K562 (cell line): ENCODE measurements at regions not wholly inside any gene's neighbourhood (a gene's known extent, or its start where the extent isn't known, plus 50 kb on each side); places are given as distances from the start of the nearest gene placed in this dataset.

Experiments
- ATAC-seq: fragments of 200-7000 bp; cut with Tn5 transposase; 3 replicates; pipeline ENCODE4 v1.9.1; 2020; ENCODE audit warnings: moderate library complexity
- BruUV-seq: library from RNA; stranded (reverse); fragments of 400-500 nt; replicated peaks from 2 replicates; lab custom pipeline; 2021; lab: Mats Ljungman, UMichigan
- CTCF ChIA-PET: fragments of 300-600 bp; formaldehyde crosslinking; extraction: SDS; loops from one replicate; lab custom pipeline; 2021; ENCODE audit warnings: low intra/inter-chr PET ratio; lab: Yijun Ruan, JAX
- POLR2A ChIA-PET: fragments of 300-600, 350-650 bp; sonication (Branson Sonifier 250); formaldehyde crosslinking; extraction: SDS; loops from one replicate; lab custom pipeline; 2021; ENCODE audit warnings: antibody characterized with exemption, inconsistent platforms; lab: Yijun Ruan, JAX
- DNase-seq, 4 experiments: peaks; one replicate each; pipeline versions ENCODE4 v3.0.0 to v3.0.0-alpha.2; 2011 to 2018; ENCODE audit warnings: low spot score in 3 of 4, mixed read lengths in 3 of 4; ENCODE audit errors: extremely low read depth in 1 of 4
- FAIRE-seq: peaks from 2 replicates; lab custom pipeline; 2011; peaks lifted over from hg19 to GRCh38; lab: Jason Lieb, UNC
- H2AFZ ChIP-seq: 2 replicates; pipeline ENCODE4 v1.6.0; 2011; ENCODE audit warnings: low read depth, low read length, control low read depth, inconsistent platforms
- H3K27ac ChIP-seq: fragments of 200-600 bp; 3 replicates; pipeline ENCODE4 v1.8.0; 2011; ENCODE audit warnings: low read depth, mild to moderate bottlenecking, control low read depth, inconsistent platforms, low read length, moderate library complexity, mixed read lengths; ENCODE audit errors: extremely low read depth
- H3K27me3 ChIP-seq, 2 experiments: fragments of 300-600 bp in 1 of 2; 2 replicates in 1 of 2; 3 replicates in 1 of 2; pipeline versions ENCODE4 v1.6.0 to v1.8.0; 2011; ENCODE audit warnings: inconsistent platforms in 2 of 2, low read length in 2 of 2, mild to moderate bottlenecking in 1 of 2, mixed read lengths in 1 of 2, moderate library complexity in 1 of 2; ENCODE audit not compliant: control insufficient read depth in 2 of 2, insufficient read depth in 2 of 2
- H3K36me3 ChIP-seq: fragments of 300-600 bp; 3 replicates; pipeline ENCODE4 v1.8.0; 2011; ENCODE audit warnings: mild to moderate bottlenecking, low read length, inconsistent platforms; ENCODE audit not compliant: control insufficient read depth, insufficient read depth
- H3K4me1 ChIP-seq, 2 experiments: fragments of 200-600 bp in 1 of 2; replicated peaks in 1 of 2; 2 replicates in 1 of 2; 3 replicates in 1 of 2; pipeline versions ENCODE4 v1.5.1 to v1.8.0; 2011; ENCODE audit warnings: inconsistent platforms in 2 of 2, low read length in 2 of 2, mild to moderate bottlenecking in 1 of 2, mixed read lengths in 1 of 2, moderate library complexity in 1 of 2; ENCODE audit not compliant: control insufficient read depth in 2 of 2, insufficient read depth in 2 of 2
- H3K4me2 ChIP-seq: 2 replicates; pipeline ENCODE4 v1.6.1; 2011; ENCODE audit warnings: low read length, control low read depth, inconsistent platforms, mixed read lengths; ENCODE audit not compliant: insufficient read depth
- H3K4me3 ChIP-seq: fragments of 200-600 bp; sonication (generic), shearing (Covaris generic); 2 replicates; pipeline ENCODE4 v1.5.1; 2016; ENCODE audit warnings: control low read depth, inconsistent platforms
- H3K79me2 ChIP-seq: fragments of 200-600 bp; 3 replicates; pipeline ENCODE4 v1.8.0; 2011; ENCODE audit warnings: low read length, inconsistent platforms; ENCODE audit not compliant: control insufficient read depth, insufficient read depth
- H3K9ac ChIP-seq, 2 experiments: 2 replicates each; pipeline versions ENCODE4 v1.6.0 to v1.6.1; 2011; ENCODE audit warnings: low read depth in 2 of 2, low read length in 2 of 2, control low read depth in 1 of 2, inconsistent platforms in 1 of 2, mild to moderate bottlenecking in 1 of 2, mixed read lengths in 1 of 2; ENCODE audit not compliant: insufficient read depth in 1 of 2
- H3K9me1 ChIP-seq: one replicate; pipeline ENCODE4 v1.6.0; 2011; ENCODE audit warnings: inconsistent platforms, mild to moderate bottlenecking, low read length, moderate library complexity; ENCODE audit not compliant: control insufficient read depth, insufficient read depth
- H3K9me3 ChIP-seq: replicated peaks from 2 replicates; pipeline ENCODE4 v1.5.1; 2011; ENCODE audit warnings: low read depth, low read length, inconsistent platforms; ENCODE audit not compliant: control insufficient read depth, insufficient read depth
- H4K20me1 ChIP-seq: replicated peaks from 2 replicates; pipeline ENCODE4 v1.6.1; 2011; ENCODE audit warnings: low read length, inconsistent platforms, mixed read lengths; ENCODE audit not compliant: control insufficient read depth, insufficient read depth
- CBFA2T2 ChIP-seq: fragments of 450-650 bp; conservative IDR thresholded peaks from 2 replicates; pipeline ENCODE4 v1.6.1; 2017; ENCODE audit warnings: mild to moderate bottlenecking
- CREB1 ChIP-seq, 2 experiments: sonication (generic) in 1 of 2; formaldehyde crosslinking in 1 of 2; IDR thresholded peaks; 2 replicates each; pipeline versions ENCODE4 v1.6.1 to v1.8.0; 2012 to 2022; ENCODE audit warnings: inconsistent platforms in 1 of 2, mild to moderate bottlenecking in 1 of 2, missing genetic modification reagents in 1 of 2, moderate library complexity in 1 of 2
- DACH1 ChIP-seq: fragments of 450-650 bp; IDR thresholded peaks from 2 replicates; pipeline ENCODE4 v1.6.1; 2018; ENCODE audit not compliant: partially characterized antibody
- DPF2 ChIP-seq: fragments of 450-650 bp; IDR thresholded peaks from 2 replicates; pipeline ENCODE4 v1.6.1; 2016
- FOXJ3 ChIP-seq: sonication (generic); formaldehyde crosslinking; IDR thresholded peaks from 2 replicates; pipeline ENCODE4 v1.4.0; 2020; ENCODE audit warnings: mild to moderate bottlenecking, missing genetic modification reagents
- FOXK2 ChIP-seq, 2 experiments: fragments of 450-650 bp; IDR thresholded peaks in 1 of 2; conservative IDR thresholded peaks in 1 of 2; 2 replicates each; pipeline ENCODE4 v1.6.1; 2016; ENCODE audit warnings: low read depth in 2 of 2, mild to moderate bottlenecking in 1 of 2
- GABPA ChIP-seq: fragments of 200-800 bp; sonication (Bioruptor generic); conservative IDR thresholded peaks from 2 replicates; pipeline ENCODE4 v1.6.1; 2016; ENCODE audit warnings: low read depth, missing genetic modification characterization, missing compliant biosample characterization
- MAZ ChIP-seq, 2 experiments: fragments of 450-650 bp in 1 of 2; sonication (generic) in 1 of 2; formaldehyde crosslinking; IDR thresholded peaks in 1 of 2; conservative IDR thresholded peaks in 1 of 2; 2 replicates each; pipeline versions ENCODE4 v1.4.0 to v1.5.0; 2020; ENCODE audit warnings: mild to moderate bottlenecking in 1 of 2, missing genetic modification reagents in 1 of 2
- RAD21 ChIP-seq, 2 experiments: fragments of 250-450 bp in 1 of 2; fragments of 450-650 bp in 1 of 2; sonication (Bioruptor Pico) in 1 of 2; formaldehyde crosslinking in 1 of 2; IDR thresholded peaks in 1 of 2; conservative IDR thresholded peaks in 1 of 2; 2 replicates each; pipeline versions ENCODE4 v1.4.0 to v1.8.0; 2020 to 2022; ENCODE audit warnings: mild to moderate bottlenecking in 2 of 2, moderate library complexity in 1 of 2
- SMARCE1 ChIP-seq: fragments of 450-650 bp; IDR thresholded peaks from 2 replicates; pipeline ENCODE4 v1.7.1; 2016; ENCODE audit warnings: mild to moderate bottlenecking
- ZNF146 ChIP-seq: IDR thresholded peaks from one replicate; pipeline ENCODE4 v1.6.1; 2018; ENCODE audit warnings: missing compliant biosample characterization; ENCODE audit not compliant: unreplicated experiment
- ZNF316 ChIP-seq: fragments of 450-650 bp; IDR thresholded peaks from 2 replicates; pipeline ENCODE4 v1.6.1; 2016
- ZNF76 ChIP-seq: fragments of 250-450 bp; sonication (Bioruptor Pico); IDR thresholded peaks from 2 replicates; pipeline ENCODE4 v1.4.0; 2020; ENCODE audit warnings: mild to moderate bottlenecking, moderate library complexity, borderline replicate concordance
- WGBS: fragments of 100-300 bp; shearing (Covaris generic); methylation state at CpG from one replicate; pipeline ENCODE4 v1.1.6; 2016; ENCODE audit warnings: low coverage, mixed read lengths; ENCODE audit not compliant: insufficient coverage; ENCODE audit errors: missing lambda C conversion rate; 5-methylcytosine and 5-hydroxymethylcytosine counted together
- in situ Hi-C: fragments of 300-500 bp; cut with MboI; formaldehyde crosslinking; loops from 4 replicates; pipeline ENCODE4 v1.15.0; 2018; ENCODE audit warnings: inconsistent platforms, mixed read lengths
- intact Hi-C: fragments of 100-400 bp; cut with micrococcal nuclease; formaldehyde crosslinking; loops from 2 replicates; pipeline ENCODE4 v1.14.2; 2022
- TF ChIP-seq, protein P1 (sequence below): fragments of 450-650 bp; formaldehyde crosslinking; IDR thresholded peaks from 2 replicates; pipeline ENCODE4 v1.4.0; 2022; ENCODE audit warnings: mild to moderate bottlenecking, moderate library complexity
- TF ChIP-seq, protein P2 (sequence below): fragments of 450-650 bp; IDR thresholded peaks from 2 replicates; pipeline ENCODE4 v1.6.1; 2016
- TF ChIP-seq, protein P3 (sequence below): fragments of 450-650 bp; IDR thresholded peaks from 2 replicates; pipeline ENCODE4 v1.6.1; 2018; ENCODE audit not compliant: partially characterized antibody

DNA sequence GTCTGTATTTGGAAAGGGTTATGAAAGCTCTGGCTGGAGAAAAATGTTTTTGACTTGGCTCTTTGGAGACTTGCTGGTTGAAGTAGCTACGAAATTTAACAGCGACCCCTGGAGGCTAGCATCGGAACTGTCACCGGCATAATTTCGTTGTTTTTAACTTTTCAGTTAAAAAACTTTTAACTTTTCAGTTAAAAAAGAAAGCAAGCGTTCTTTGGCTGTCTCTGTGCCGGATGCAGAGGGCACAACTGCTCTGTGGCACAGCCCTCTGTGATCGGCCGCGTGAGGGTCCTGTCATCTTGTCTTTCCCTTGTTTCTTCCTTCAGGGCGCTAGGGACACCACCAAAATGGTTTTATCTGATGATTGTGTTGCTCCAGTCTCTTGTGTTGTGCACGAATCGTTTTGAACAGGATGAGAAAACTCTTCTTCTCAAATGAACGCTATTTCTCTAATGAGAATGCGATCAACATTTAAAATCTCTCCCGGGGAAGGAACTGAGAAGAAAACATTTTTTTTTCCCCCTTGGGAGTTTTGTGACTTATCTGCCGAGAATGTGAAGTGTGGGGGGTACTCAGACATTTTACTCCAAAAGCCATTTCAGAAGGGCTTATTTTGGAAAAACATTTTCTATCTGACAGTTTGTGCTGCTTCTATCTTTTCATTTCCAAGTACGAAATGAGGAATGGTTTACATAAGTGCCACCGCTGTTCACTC, 57.1 kb downstream of the ADCYAP1 start:
- FAIRE-seq = peak; percentile 95
- Histone ChIP-seq H3K4me2 (peak overlapping the region; percentile 84), H3K4me3 (peak overlapping the region; percentile 38), H3K4me1 (peaks cover 3 to 11% of the 10 kb centered on the region in 2 experiments; a peak in 4 of 5 replicates), H3K9me3 (no peaks in the 10 kb centered on the region), H3K9ac (peak overlapping the region; percentile 48 to 57; a peak in 2 of 4 replicates), H4K20me1 (no peaks in the 10 kb centered on the region), H3K36me3 (no peaks in the 10 kb centered on the region), H3K9me1 (no peaks in the 10 kb centered on the region), H3K27me3 (peaks cover 0 to 7% of the 10 kb centered on the region in 2 experiments; a peak in 4 of 5 replicates), H2AFZ (peak overlapping the region; percentile 91), H3K79me2 (no peaks in the 10 kb centered on the region), H3K27ac (peak overlapping the region; percentile 37; the same call in 1 of the 3 replicates)
- 7% methylated on average over 19 of the region's 19 CpGs for WGBS
- ATAC-seq = peak; percentile 61
- no TSS peak for BruUV-seq
- CTCF ChIA-PET = interaction anchor here (0.6 to 1.0 kb wide), 2 partner anchors 59 to 105 kb away, joined by 3 read pairs; no protein-coding TSS in a partner anchor
- in situ Hi-C loops (no loop called here), intact Hi-C loops (loop anchor here (2.0 to 5.0 kb wide), 2 partner anchors 59 to 99 kb away; no protein-coding TSS in a partner anchor)
- peak; percentile 59 to 64 (median 62) for DNase-seq
- POLR2A ChIA-PET = interaction anchor here (0.7 to 1.3 kb wide), 3 partner anchors 18 to 547 kb away, joined by 3 to 5 read pairs (median 5); no protein-coding TSS in a partner anchor
- TF ChIP-seq, protein P1, sequence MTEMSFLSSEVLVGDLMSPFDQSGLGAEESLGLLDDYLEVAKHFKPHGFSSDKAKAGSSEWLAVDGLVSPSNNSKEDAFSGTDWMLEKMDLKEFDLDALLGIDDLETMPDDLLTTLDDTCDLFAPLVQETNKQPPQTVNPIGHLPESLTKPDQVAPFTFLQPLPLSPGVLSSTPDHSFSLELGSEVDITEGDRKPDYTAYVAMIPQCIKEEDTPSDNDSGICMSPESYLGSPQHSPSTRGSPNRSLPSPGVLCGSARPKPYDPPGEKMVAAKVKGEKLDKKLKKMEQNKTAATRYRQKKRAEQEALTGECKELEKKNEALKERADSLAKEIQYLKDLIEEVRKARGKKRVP (CRISPR knock-in tag) = no peak
- 0 out of 2 replicates have a peak, but pooled peaks have one; percentile 30 for TF ChIP-seq DPF2
- TF ChIP-seq SMARCE1 = peak; percentile 34; the same call in 1 of the 2 replicates
- TF ChIP-seq GABPA (tag) = no peak
- TF ChIP-seq, protein P2, sequence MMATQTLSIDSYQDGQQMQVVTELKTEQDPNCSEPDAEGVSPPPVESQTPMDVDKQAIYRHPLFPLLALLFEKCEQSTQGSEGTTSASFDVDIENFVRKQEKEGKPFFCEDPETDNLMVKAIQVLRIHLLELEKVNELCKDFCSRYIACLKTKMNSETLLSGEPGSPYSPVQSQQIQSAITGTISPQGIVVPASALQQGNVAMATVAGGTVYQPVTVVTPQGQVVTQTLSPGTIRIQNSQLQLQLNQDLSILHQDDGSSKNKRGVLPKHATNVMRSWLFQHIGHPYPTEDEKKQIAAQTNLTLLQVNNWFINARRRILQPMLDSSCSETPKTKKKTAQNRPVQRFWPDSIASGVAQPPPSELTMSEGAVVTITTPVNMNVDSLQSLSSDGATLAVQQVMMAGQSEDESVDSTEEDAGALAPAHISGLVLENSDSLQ = 0 out of 2 replicates have a peak, but pooled peaks have one; percentile 9
- TF ChIP-seq CREB1 (IDR thresholded peaks at IDR 0.05) = no peak
- TF ChIP-seq CREB1 (CRISPR knock-in tag; IDR thresholded peaks at IDR 0.05) = no peak
- no peak for TF ChIP-seq CBFA2T2
- TF ChIP-seq FOXJ3 (CRISPR knock-in tag) = no peak
- no peak for TF ChIP-seq ZNF146 (CRISPR knock-in tag)
- TF ChIP-seq FOXK2 (conservative IDR thresholded peaks at IDR 0.05 in 1 of 2, IDR thresholded peaks at IDR 0.05 in 1 of 2; ENCODE audit: low read depth in 2 of 2) = no peak
- TF ChIP-seq MAZ (CRISPR knock-in tag; conservative IDR thresholded peaks at IDR 0.05 in 1 of 2, IDR thresholded peaks at IDR 0.05 in 1 of 2) = 0 out of 4 replicates have a peak, but pooled peaks of 1 of the 2 experiments have one; percentile 18
- peak; percentile 67 to 82 for TF ChIP-seq RAD21 (CRISPR knock-in tag; conservative IDR thresholded peaks at IDR 0.05 in 1 of 2, IDR thresholded peaks at IDR 0.05 in 1 of 2)
- TF ChIP-seq, protein P3, sequence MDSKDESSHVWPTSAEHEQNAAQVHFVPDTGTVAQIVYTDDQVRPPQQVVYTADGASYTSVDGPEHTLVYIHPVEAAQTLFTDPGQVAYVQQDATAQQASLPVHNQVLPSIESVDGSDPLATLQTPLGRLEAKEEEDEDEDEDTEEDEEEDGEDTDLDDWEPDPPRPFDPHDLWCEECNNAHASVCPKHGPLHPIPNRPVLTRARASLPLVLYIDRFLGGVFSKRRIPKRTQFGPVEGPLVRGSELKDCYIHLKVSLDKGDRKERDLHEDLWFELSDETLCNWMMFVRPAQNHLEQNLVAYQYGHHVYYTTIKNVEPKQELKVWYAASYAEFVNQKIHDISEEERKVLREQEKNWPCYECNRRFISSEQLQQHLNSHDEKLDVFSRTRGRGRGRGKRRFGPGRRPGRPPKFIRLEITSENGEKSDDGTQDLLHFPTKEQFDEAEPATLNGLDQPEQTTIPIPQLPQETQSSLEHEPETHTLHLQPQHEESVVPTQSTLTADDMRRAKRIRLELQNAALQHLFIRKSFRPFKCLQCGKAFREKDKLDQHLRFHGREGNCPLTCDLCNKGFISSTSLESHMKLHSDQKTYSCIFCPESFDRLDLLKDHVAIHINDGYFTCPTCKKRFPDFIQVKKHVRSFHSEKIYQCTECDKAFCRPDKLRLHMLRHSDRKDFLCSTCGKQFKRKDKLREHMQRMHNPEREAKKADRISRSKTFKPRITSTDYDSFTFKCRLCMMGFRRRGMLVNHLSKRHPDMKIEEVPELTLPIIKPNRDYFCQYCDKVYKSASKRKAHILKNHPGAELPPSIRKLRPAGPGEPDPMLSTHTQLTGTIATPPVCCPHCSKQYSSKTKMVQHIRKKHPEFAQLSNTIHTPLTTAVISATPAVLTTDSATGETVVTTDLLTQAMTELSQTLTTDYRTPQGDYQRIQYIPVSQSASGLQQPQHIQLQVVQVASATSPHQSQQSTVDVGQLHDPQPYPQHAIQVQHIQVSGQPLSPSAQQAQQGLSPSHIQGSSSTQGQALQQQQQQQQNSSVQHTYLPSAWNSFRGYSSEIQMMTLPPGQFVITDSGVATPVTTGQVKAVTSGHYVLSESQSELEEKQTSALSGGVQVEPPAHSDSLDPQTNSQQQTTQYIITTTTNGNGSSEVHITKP = no peak
- TF ChIP-seq DACH1 = no peak
- TF ChIP-seq ZNF316 = no peak
- TF ChIP-seq ZNF76 (CRISPR knock-in tag) = no peak
